ENCODE measurements at regions not wholly inside any gene's neighbourhood (a gene's known extent, or its start where the extent isn't known, plus 50 kb on each side); places are given as distances from the start of the nearest gene placed in this dataset.
A peak's percentile ranks its signal among the peaks of the same experiment; 100 is the strongest.

- no peak overlapping the region for H3K4me2 ChIP-seq
- no peaks in the 10 kb centered on the region for H3K79me2 ChIP-seq
- no peak overlapping the region for H3K4me3 ChIP-seq
- TF ChIP-seq EZH2phosphoT487 (IDR thresholded peaks at IDR 0.05; ENCODE audit: low read depth, severe bottlenecking, unreplicated experiment), result no peak
- TF ChIP-seq EZH2 (IDR thresholded peaks at IDR 0.05; ENCODE audit: borderline replicate concordance), result no peak
- no peak for TF ChIP-seq CTCF (IDR thresholded peaks at IDR 0.05; ENCODE audit: poor library complexity)
- DNase-seq (ENCODE audit: low spot score), result no peak
- no peaks in the 10 kb centered on the region for H3K36me3 ChIP-seq (replicated peaks; ENCODE audit: insufficient read depth, low read depth)
- H3K4me1 ChIP-seq (ENCODE audit: insufficient read depth), result no peaks in the 10 kb centered on the region
- H3K27me3 ChIP-seq, result no peaks in the 10 kb centered on the region
- H2AFZ ChIP-seq, result no peak overlapping the region
- H4K20me1 ChIP-seq (ENCODE audit: insufficient read depth, poor library complexity, severe bottlenecking), result no peaks in the 10 kb centered on the region
- H3K9me3 ChIP-seq (ENCODE audit: low read depth), result no peaks in the 10 kb centered on the region
- no peaks in the 10 kb centered on the region for H3K9me2 ChIP-seq (replicated peaks; ENCODE audit: insufficient read depth)
- H3K27ac ChIP-seq, result no peak overlapping the region
Measured at GRCh38 chr5:164748861-164749260, 1243.4 kb downstream of the MAT2B start.

- no peak overlapping the region for H3K4me2 ChIP-seq
- no peaks in the 10 kb centered on the region for H3K4me1 ChIP-seq (ENCODE audit: insufficient read depth)
- DNase-seq (ENCODE audit: low spot score), result no peak
- H3K4me3 ChIP-seq, result no peak overlapping the region
- H4K20me1 ChIP-seq (ENCODE audit: insufficient read depth, poor library complexity, severe bottlenecking), result no peaks in the 10 kb centered on the region
- H3K9me2 ChIP-seq (replicated peaks; ENCODE audit: insufficient read depth), result no peaks in the 10 kb centered on the region
- TF ChIP-seq EZH2 (IDR thresholded peaks at IDR 0.05; ENCODE audit: borderline replicate concordance), result no peak
- TF ChIP-seq EZH2phosphoT487 (IDR thresholded peaks at IDR 0.05; ENCODE audit: low read depth, severe bottlenecking, unreplicated experiment), result no peak
- no peak for TF ChIP-seq CTCF (IDR thresholded peaks at IDR 0.05; ENCODE audit: poor library complexity)
- WGBS (ENCODE audit: low lambda C conversion rate, missing lambda C conversion rate), result 72% methylated on average over 1 of the region's 1 CpG
- H3K27me3 ChIP-seq, result no peaks in the 10 kb centered on the region
- no peak overlapping the region for H3K27ac ChIP-seq
- H2AFZ ChIP-seq, result no peak overlapping the region
- no peaks in the 10 kb centered on the region for H3K36me3 ChIP-seq (replicated peaks; ENCODE audit: insufficient read depth, low read depth)
- H3K79me2 ChIP-seq, result no peaks in the 10 kb centered on the region
- no peaks in the 10 kb centered on the region for H3K9me3 ChIP-seq (ENCODE audit: low read depth)
Measured at GRCh38 chr5:164753434-164753833, 1248.0 kb downstream of the MAT2B start.

- TF ChIP-seq CTCF (IDR thresholded peaks at IDR 0.05; ENCODE audit: poor library complexity), result no peak
- no peak for TF ChIP-seq EZH2phosphoT487 (IDR thresholded peaks at IDR 0.05; ENCODE audit: low read depth, severe bottlenecking, unreplicated experiment)
- TF ChIP-seq EZH2 (IDR thresholded peaks at IDR 0.05; ENCODE audit: borderline replicate concordance), result no peak
- H3K9me2 ChIP-seq (replicated peaks; ENCODE audit: insufficient read depth), result no peaks in the 10 kb centered on the region
- no peak overlapping the region for H2AFZ ChIP-seq
- WGBS (ENCODE audit: low lambda C conversion rate, missing lambda C conversion rate), result 59% methylated on average over 2 of the region's 2 CpGs
- H3K4me3 ChIP-seq, result no peak overlapping the region
- DNase-seq (ENCODE audit: low spot score), result peak; percentile 10
- H3K36me3 ChIP-seq (replicated peaks; ENCODE audit: insufficient read depth, low read depth), result no peaks in the 10 kb centered on the region
- no peaks in the 10 kb centered on the region for H3K79me2 ChIP-seq
- H3K4me1 ChIP-seq (ENCODE audit: insufficient read depth), result no peaks in the 10 kb centered on the region
- no peaks in the 10 kb centered on the region for H4K20me1 ChIP-seq (ENCODE audit: insufficient read depth, poor library complexity, severe bottlenecking)
- H3K27me3 ChIP-seq, result no peaks in the 10 kb centered on the region
- H3K4me2 ChIP-seq, result no peak overlapping the region
- no peak overlapping the region for H3K27ac ChIP-seq
- H3K9me3 ChIP-seq (ENCODE audit: low read depth), result no peaks in the 10 kb centered on the region
Measured at GRCh38 chr5:164763206-164763605, 1257.8 kb downstream of the MAT2B start.

GRCh38 chr5:164772122-164772521, 1266.7 kb downstream of the MAT2B start:
- H3K4me1 ChIP-seq (ENCODE audit: insufficient read depth), result no peaks in the 10 kb centered on the region
- H3K9me3 ChIP-seq (ENCODE audit: low read depth), result no peaks in the 10 kb centered on the region
- no peak overlapping the region for H2AFZ ChIP-seq
- TF ChIP-seq CTCF (IDR thresholded peaks at IDR 0.05; ENCODE audit: poor library complexity), result no peak
- no peak for TF ChIP-seq EZH2phosphoT487 (IDR thresholded peaks at IDR 0.05; ENCODE audit: low read depth, severe bottlenecking, unreplicated experiment)
- TF ChIP-seq EZH2 (IDR thresholded peaks at IDR 0.05; ENCODE audit: borderline replicate concordance), result no peak
- H3K27ac ChIP-seq, result no peak overlapping the region
- H3K4me3 ChIP-seq, result no peak overlapping the region
- H3K27me3 ChIP-seq, result no peaks in the 10 kb centered on the region
- no peaks in the 10 kb centered on the region for H3K9me2 ChIP-seq (replicated peaks; ENCODE audit: insufficient read depth)
- no peak for DNase-seq (ENCODE audit: low spot score)
- no peaks in the 10 kb centered on the region for H4K20me1 ChIP-seq (ENCODE audit: insufficient read depth, poor library complexity, severe bottlenecking)
- no peak overlapping the region for H3K4me2 ChIP-seq
- no peaks in the 10 kb centered on the region for H3K79me2 ChIP-seq
- no peaks in the 10 kb centered on the region for H3K36me3 ChIP-seq (replicated peaks; ENCODE audit: insufficient read depth, low read depth)
- WGBS (ENCODE audit: low lambda C conversion rate, missing lambda C conversion rate), result 83% methylated on average over 3 of the region's 3 CpGs

All from hepatocyte (in vitro differentiated cells).